Activated naive CD8-positive, alpha-beta T cell treated with anti-CD3 and anti-CD28 coated beads, Interleukin-2, amount 50 U/mL, for 24 hours (primary cell): ENCODE measurements at regions not wholly inside any gene's neighbourhood (a gene's known extent, or its start where the extent isn't known, plus 50 kb on each side); places are given as distances from the start of the nearest gene placed in this dataset.

Source experiments
- ATAC-seq: fragments of 150-1000 bp; cut with Tn5 transposase; one replicate; pipeline ENCODE4 v1.10.0; 2021
- DNase-seq: peaks from one replicate; pipeline ENCODE4 v3.0.0; 2021
- H3K27ac Mint-ChIP-seq: one replicate; pipeline ENCODE4 v1.8.0; 2021; ENCODE audit warnings: mild to moderate bottlenecking, mixed read lengths
- H3K27me3 Mint-ChIP-seq: one replicate; pipeline ENCODE4 v1.8.0; 2021; ENCODE audit warnings: mixed read lengths
- H3K36me3 Mint-ChIP-seq: one replicate; pipeline ENCODE4 v1.8.0; 2021; ENCODE audit warnings: low read depth, mixed read lengths
- H3K4me1 Mint-ChIP-seq: one replicate; pipeline ENCODE4 v1.8.0; 2021; ENCODE audit warnings: mixed read lengths
- H3K4me3 Mint-ChIP-seq: one replicate; pipeline ENCODE4 v1.8.0; 2021; ENCODE audit warnings: mild to moderate bottlenecking, moderate library complexity, mixed read lengths
- H3K9me3 Mint-ChIP-seq: one replicate; pipeline ENCODE4 v1.8.0; 2021; ENCODE audit warnings: mixed read lengths

DNA sequence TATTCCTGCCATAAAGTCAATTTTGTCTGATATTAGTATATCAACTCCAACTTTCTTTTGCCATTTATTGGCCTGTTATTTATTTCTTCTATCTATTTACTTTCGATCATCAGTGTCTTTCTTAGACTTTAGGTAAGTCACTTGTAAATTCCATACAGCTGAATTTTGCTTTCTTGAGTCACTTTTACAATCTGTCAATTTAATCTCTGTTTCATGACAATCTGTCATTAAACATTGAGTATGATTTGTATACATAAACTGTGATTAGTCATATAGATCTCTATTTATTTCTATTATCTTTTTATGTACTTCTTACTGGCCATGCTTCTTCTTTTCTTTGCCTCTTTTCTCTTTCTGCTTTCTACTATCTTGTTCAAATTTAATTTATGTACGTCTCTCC, 160.1 kb downstream of the TMA16 start:
- Mint-ChIP-seq H3K27ac (no peak overlapping the region), H3K4me3 (no peak overlapping the region), H3K4me1 (no peaks in the 10 kb centered on the region), H3K9me3 (peaks cover 9% of the 10 kb centered on the region), H3K27me3 (no peaks in the 10 kb centered on the region), H3K36me3 (peaks cover 2% of the 10 kb centered on the region)
- DNase-seq (no peak), ATAC-seq (no peak)

DNA sequence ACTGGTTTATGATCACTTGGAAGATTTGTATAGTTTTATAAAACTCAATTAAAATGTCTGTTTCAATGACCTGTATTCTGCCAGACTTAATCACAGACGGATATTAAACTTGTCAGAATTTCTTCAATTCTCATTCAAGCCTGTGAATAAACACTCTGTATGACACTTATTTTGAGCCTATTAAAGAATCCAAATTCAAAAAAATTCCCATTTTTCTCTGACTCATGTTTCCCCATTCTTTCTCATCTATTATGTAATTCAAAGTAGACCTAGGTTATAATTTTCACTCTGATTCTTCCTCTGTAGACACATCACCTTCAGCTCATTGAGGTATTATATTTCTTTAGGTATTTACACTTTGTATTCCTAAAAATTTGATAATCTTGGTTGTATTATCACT, 166.1 kb downstream of the TMA16 start:
- Mint-ChIP-seq H3K27me3 (no peaks in the 10 kb centered on the region), H3K36me3 (peaks cover 2% of the 10 kb centered on the region), H3K9me3 (peaks cover 6% of the 10 kb centered on the region), H3K4me3 (no peak overlapping the region), H3K27ac (no peak overlapping the region), H3K4me1 (peaks cover 26% of the 10 kb centered on the region)
- DNase-seq (no peak), ATAC-seq (no peak)

DNA sequence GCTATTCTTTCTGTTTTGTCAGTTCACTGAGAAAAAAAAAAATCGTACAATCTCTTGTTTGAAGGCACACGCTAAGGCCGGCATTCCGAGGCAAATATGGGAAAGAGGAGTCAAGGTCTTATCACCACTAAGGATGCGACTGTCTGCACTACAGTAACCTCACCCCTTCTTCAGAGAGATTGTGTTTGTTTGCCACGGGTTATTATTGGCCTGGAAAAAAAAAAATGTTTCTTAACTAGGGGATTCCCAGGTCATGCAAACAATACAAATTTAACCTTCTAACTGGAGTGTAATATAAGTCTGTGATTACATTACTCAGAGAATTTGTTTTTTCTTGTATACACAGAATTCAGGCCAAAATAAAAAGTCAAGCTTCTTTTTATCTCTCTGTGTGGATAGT, 168.3 kb downstream of the TMA16 start:
- ATAC-seq (no peak), DNase-seq (no peak)
- Mint-ChIP-seq H3K4me3 (no peak overlapping the region), H3K27me3 (no peaks in the 10 kb centered on the region), H3K9me3 (peaks cover 4% of the 10 kb centered on the region), H3K4me1 (peaks cover 45% of the 10 kb centered on the region), H3K36me3 (peaks cover 2% of the 10 kb centered on the region), H3K27ac (peak overlapping the region; percentile 21)

DNA sequence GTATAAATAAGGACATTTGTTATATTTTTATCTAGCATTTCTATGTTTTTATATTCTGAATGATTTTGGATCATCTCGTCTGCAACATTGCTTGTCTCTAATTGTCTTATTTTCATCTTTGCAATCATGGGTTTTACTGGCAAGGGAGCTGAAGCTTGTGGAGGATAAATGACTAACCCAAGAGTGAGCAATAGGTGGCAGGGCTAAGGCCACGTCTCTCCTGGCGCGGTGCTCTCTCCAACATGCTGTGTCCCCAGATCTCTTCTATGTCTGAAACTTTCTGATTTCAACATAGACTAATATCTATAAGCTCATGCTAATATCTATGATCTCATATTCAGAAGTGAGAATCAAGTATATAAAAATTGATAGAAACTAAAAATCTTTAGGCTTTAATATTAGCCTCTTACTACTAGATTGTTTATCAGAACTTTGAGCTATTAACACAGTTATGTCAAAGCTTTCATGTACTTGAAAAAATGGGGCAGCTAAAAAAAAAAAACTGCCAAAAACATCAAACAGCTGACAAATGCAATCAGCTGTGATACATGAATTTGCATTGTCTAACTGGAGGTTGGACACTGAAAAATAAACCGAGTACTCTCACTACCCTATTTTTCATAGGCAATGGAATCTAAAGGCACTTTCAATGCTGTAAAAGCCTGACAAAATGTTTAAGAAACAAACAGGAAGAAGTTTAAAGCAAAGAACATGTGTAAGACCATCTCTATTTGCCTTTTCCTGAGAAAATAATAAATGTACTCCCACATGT, 169.2 kb downstream of the TMA16 start:
- no peak for DNase-seq
- peak; percentile 66 for ATAC-seq
- Mint-ChIP-seq H3K36me3 (no peaks in the 10 kb centered on the region), H3K4me1 (peaks cover 51% of the 10 kb centered on the region), H3K4me3 (no peak overlapping the region), H3K27ac (peak overlapping the region; percentile 51), H3K27me3 (no peaks in the 10 kb centered on the region), H3K9me3 (no peaks in the 10 kb centered on the region)

DNA sequence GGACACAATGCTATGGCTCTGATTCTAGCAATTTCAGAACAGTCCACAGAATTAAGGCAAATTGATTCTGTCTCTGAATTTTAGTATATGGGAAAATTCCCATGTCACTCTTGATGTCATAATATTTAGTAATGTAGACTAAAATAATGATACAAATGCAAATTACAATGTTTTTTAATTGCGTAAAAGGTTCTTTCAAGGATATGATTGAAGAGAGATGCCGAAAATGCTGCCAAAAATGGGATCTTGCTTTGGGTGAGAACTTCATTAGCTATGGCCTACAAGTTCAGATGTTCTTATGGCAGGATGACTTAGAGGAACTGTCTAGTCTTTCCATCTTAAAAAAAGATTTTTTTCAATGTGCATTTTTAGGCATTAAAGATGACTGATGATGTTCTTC, 170.6 kb downstream of the TMA16 start:
- Mint-ChIP-seq H3K27ac (peak overlapping the region; percentile 17), H3K9me3 (no peaks in the 10 kb centered on the region), H3K27me3 (no peaks in the 10 kb centered on the region), H3K4me1 (peaks cover 51% of the 10 kb centered on the region), H3K4me3 (no peak overlapping the region), H3K36me3 (no peaks in the 10 kb centered on the region)
- DNase-seq (no peak), ATAC-seq (no peak)

DNA sequence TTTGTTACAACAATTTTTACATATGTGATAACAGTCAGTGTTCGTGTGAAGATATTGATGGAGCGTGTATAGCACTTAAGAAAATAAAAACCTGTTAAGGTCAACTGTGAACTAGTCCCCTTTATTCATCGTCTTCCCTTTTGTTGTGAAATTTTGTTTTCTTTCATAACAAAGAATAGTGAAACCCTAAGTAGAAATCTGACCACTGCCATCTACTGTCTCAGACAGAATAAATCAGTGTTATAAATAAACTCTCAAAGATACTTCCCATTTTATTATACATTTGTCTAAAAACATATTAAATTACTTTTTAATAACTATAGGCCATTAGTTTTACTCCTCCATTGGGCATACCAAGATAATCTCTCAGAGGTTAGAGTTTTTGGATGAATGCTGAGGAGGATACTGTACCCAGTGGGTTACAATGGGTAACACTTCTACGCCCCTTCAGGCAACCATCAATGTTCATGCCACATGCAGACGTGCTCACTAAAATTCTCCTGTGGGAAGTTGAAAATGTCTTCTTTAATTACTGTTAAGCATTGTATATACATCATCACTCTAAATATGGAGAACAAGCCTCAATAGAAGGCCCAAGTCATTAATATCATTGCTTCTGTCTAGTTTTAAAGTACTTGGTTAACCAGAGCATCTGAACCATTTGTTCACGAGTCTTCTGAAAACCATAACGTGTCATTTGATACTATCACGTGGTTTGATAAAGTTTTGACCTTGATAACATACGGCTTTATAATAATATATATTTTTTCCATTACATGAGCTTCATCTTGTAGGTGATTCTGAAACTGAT, 171.2 kb downstream of the TMA16 start:
- DNase-seq (no peak), ATAC-seq (peak; percentile 28)
- H3K9me3 Mint-ChIP-seq = no peaks in the 10 kb centered on the region
- peak overlapping the region; percentile 17 for H3K27ac Mint-ChIP-seq
- H3K4me3 Mint-ChIP-seq = no peak overlapping the region
- H3K4me1 Mint-ChIP-seq = peaks cover 51% of the 10 kb centered on the region
- H3K27me3 Mint-ChIP-seq = no peaks in the 10 kb centered on the region
- H3K36me3 Mint-ChIP-seq = no peaks in the 10 kb centered on the region

DNA sequence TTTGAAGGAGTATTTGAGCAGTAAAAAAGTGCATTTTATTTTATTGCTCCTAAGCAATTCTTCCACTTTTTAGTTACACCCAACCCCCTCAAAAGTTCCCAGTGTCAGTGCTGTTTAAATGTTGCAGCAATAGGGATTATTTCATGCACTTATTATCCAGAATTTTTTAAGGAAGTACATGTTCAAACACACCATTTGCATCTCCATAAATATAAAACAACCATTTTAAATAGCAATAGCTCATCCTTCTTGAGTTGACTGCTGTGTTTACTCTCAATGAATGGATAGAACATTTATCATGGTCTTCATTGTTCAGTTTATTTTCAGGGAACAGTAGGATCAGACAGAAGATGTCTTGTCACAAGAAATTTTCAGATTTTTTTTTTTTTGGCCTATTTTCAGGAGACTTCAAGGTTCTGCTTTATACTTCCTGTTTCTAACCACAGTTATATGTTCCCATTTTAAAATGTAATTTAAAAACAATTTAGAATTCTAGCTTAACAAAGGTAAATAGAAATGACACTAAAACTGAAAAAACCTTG, 171.9 kb downstream of the TMA16 start:
- Mint-ChIP-seq H3K9me3 (no peaks in the 10 kb centered on the region), H3K4me3 (no peak overlapping the region), H3K36me3 (no peaks in the 10 kb centered on the region), H3K27ac (peak overlapping the region; percentile 71), H3K4me1 (peaks cover 56% of the 10 kb centered on the region), H3K27me3 (no peaks in the 10 kb centered on the region)
- ATAC-seq (no peak), DNase-seq (no peak)

DNA sequence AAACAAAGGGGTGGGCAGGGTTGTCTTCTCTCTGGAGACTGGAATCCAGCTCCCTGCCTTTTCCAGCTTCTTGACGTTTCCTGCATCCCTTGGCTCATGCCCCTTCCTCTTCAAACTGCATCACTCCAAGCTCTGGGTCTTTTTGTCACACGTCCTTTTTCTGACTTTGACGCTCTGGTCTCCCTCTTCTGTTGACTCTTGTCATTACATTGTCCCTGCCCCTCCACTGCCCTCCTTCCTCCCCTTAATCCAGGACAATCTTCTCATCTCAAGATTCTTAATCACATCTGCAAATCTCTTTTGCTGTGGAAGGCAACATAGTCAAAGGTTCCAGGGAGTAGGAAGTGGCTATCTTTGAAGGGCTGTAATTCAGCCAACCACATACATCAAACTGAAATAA, 178.3 kb downstream of the TMA16 start:
- Mint-ChIP-seq H3K4me1 (peaks cover 20% of the 10 kb centered on the region), H3K27ac (no peak overlapping the region), H3K27me3 (no peaks in the 10 kb centered on the region), H3K4me3 (no peak overlapping the region), H3K36me3 (no peaks in the 10 kb centered on the region), H3K9me3 (peaks cover 4% of the 10 kb centered on the region)
- DNase-seq = no peak
- ATAC-seq = no peak

DNA sequence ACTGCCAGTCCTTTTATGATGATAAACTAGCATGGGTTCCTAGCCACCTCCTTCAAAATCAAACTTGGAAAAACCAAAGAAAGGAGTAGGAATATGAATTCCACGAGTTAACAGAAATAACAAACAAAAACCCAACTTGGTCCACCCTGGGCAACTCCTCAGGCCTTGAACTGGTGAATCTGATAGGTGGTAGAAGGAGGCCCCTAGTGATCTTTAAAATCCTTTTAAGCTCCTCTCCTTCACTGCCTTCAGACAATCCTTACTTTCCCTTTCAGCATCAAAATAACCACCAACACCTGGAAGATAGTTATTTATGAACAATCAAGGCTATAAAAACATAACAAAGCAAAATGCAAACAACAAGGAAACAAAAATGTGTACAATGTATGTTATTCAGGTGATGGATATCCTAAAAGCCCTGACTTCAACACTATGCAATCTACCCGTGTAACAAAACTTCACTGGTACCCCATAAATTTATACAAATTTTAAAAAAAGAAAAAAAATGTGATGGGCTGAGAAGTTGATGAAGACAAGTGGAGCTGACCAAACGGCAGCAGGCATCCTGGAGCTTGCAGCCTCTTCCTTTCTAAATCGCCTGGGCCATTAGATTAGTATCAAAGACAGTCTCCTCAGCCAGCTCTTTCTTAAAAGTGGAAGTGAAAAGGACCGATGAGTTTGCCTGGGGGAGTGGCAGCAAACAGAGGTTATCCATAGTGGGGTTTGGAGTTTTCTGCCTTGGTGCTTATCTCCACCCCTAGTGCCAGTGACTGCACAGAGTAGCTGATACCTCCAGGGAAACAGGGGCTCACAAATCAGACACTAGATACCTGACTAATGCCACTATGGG, 179.6 kb downstream of the TMA16 start:
- DNase-seq (no peak), ATAC-seq (no peak)
- H3K36me3 Mint-ChIP-seq = no peaks in the 10 kb centered on the region
- no peak overlapping the region for H3K27ac Mint-ChIP-seq
- peaks cover 4% of the 10 kb centered on the region for H3K9me3 Mint-ChIP-seq
- no peaks in the 10 kb centered on the region for H3K27me3 Mint-ChIP-seq
- peaks cover 13% of the 10 kb centered on the region for H3K4me1 Mint-ChIP-seq
- no peak overlapping the region for H3K4me3 Mint-ChIP-seq

DNA sequence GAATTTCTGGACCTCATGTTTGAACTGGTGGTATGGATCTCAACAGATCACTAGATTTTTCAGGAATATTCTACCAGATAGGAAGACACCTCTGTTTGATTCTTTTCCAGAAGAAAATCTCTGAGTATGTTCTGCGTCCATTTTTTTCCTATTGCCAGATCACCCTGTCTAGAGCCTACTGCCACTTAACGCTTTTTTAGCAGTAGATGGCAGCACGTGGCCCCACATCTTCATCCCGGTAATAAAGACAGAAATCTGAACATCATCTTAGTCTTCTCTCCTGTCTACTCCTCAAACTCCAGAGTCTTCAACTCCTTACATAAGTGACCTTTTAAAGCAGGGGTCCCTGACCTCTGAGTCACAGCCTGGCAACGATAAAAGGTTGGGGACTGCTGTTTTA, 184.7 kb downstream of the TMA16 start:
- ATAC-seq = no peak
- no peak overlapping the region for H3K27ac Mint-ChIP-seq

DNA sequence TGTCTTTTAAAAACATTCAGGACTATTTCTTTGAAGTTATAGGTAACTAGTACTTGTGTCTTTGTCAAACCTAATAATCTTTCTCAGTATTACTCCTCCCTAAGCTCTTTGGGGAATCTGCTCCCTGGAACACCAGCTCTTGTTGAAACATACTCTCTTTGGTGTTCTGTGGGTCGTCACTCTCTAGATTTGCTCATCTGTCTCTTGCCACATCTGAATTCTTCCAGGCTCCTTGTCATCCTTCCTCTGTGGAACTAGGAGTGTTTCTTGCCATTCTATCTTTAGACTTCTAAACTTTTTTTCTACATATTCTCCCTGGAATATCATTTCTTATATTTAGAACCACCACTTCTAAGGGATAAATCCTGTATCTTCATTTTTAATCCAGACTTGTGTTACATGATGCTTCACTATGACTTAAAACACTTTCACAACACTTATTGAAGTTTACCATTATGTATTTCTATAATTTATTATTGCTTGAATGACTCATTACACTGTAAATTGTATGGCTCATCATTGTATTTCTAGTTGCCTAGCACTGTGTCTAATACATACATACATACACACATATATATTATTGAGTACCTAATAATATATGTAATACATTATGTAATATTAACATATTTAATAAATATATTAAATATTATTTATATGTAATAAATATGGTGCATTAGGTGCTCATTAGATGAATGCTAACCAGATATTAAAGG, 186.1 kb downstream of the TMA16 start:
- no peak overlapping the region for H3K27ac Mint-ChIP-seq
- H3K9me3 Mint-ChIP-seq = no peaks in the 10 kb centered on the region
- DNase-seq (no peak), ATAC-seq (no peak)
- H3K4me1 Mint-ChIP-seq = no peaks in the 10 kb centered on the region
- H3K4me3 Mint-ChIP-seq = no peak overlapping the region
- no peaks in the 10 kb centered on the region for H3K27me3 Mint-ChIP-seq
- no peaks in the 10 kb centered on the region for H3K36me3 Mint-ChIP-seq

More for the DNA sequence above, 184.7 kb downstream of the TMA16 start:
- Mint-ChIP-seq H3K4me1 (no peaks in the 10 kb centered on the region), H3K4me3 (no peak overlapping the region), H3K9me3 (no peaks in the 10 kb centered on the region), H3K27me3 (no peaks in the 10 kb centered on the region), H3K36me3 (no peaks in the 10 kb centered on the region)
- no peak for DNase-seq

DNA sequence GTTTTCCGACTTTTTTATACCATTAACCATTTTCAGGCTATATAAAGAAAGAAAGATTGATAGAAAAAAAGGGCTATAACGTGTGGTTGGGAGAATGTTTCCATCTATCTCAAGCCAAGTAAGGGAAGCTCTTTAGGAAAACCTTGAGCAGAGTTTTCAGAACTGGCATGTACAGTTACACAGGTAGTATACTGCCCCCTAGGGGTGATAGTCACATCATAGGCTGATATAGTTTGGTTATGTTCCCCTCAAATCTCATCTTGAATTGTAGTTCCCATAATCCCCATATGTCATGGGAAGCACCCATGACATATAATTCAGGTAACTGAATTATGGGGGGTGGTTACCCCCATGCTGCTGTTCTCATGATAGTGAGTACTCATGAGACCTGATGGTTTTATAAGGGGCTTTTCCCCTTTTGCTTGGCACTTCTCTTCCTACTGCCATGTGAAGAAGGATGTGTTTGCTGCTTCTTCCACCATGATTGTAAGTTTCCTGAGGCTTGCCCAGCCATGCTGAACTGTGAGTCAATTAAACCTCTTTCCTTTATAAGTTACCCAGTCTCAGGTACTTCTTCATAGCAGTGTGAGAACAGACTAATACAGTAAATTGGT, 186.8 kb downstream of the TMA16 start:
- ATAC-seq (no peak), DNase-seq (no peak)
- no peaks in the 10 kb centered on the region for H3K36me3 Mint-ChIP-seq
- no peak overlapping the region for H3K27ac Mint-ChIP-seq
- peaks cover 2% of the 10 kb centered on the region for H3K27me3 Mint-ChIP-seq
- H3K4me3 Mint-ChIP-seq = no peak overlapping the region
- H3K9me3 Mint-ChIP-seq = no peaks in the 10 kb centered on the region
- H3K4me1 Mint-ChIP-seq = no peaks in the 10 kb centered on the region

DNA sequence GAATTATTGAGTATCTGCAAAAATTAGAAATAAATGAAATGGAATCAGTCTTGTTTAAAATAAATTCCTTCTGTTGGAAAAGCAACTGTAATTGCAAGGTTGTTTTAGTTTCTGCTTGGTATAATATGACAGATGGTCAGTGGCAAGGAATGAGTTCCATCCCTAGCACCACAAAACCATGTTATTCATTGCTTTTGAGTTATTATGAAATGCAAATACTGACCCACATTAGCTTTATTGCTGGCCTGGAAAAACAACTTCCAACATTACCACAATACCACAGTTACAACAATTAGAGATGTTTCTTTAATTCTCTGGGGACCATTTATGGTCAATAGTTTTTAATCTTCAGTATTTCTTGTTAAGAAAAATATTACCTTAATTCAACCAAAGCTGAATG, 194.4 kb downstream of the TMA16 start:
- no peak for DNase-seq
- no peaks in the 10 kb centered on the region for H3K36me3 Mint-ChIP-seq
- H3K27me3 Mint-ChIP-seq = peaks cover 3% of the 10 kb centered on the region
- H3K9me3 Mint-ChIP-seq = no peaks in the 10 kb centered on the region
- H3K4me1 Mint-ChIP-seq = no peaks in the 10 kb centered on the region
- ATAC-seq = no peak
- no peak overlapping the region for H3K4me3 Mint-ChIP-seq
- H3K27ac Mint-ChIP-seq = no peak overlapping the region
